GM18873 (cell line): ENCODE measurements at regions not wholly inside any gene's neighbourhood (a gene's known extent, or its start where the extent isn't known, plus 50 kb on each side); places are given as distances from the start of the nearest gene placed in this dataset.

Experiments
- ATAC-seq: cut with Tn5 transposase; IDR thresholded peaks from one replicate; pipeline ENCODE4 v1.9.1; 2021; ENCODE audit warnings: mild to moderate bottlenecking, moderate library complexity, moderate number of reproducible peaks; ENCODE audit not compliant: unreplicated experiment, low FRiP score

GRCh38 chr13:107866941-107867623 lies 348.3 kb downstream of the LIG4 start:
- ATAC-seq: no peak

DNA sequence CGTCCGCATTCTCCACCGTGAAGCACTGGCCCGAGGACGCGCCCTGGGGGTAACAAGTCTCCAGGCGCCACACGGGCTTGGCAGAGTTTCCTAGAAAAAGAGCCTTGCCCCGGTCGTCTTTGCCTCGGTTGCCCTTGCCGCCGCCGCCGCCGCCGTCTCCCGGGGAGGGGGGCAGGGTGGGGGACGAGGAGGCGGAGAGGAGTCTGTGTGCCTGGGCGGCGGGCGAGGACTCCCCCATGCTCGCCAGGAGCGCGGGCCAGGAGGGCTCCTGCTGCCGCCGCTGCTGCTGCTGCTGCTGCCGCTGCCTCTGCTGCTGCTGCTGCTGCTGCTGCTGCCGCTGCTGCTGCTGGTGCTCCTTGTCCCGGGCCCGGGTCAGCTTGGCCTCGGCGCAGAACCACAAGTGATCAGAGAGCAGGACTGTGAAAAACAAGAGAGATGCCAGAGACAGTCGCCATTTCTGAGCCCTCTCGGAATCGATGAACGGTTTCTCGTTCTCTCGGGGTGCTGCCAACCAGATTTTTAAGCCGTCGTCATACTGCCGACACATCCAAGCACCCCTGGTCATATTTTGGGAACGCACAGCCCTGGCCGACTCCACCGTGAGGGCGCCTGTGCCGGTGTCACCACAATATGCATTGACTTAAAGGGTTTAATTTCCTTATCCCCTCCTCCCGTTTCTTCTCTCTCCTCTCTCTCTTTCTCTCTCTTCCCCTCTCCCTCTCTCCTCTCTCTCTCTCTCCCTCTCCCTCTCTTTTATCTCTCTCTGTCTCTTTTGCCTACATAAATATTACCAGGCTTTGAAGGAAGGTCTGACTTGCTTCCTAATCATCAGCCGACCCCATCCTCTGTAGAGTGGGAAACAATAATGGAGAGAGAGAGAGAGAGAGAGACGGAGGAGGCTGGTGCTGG lies 349.1 kb downstream of the LIG4 start:
- ATAC-seq: no peak

- no peak for ATAC-seq
Measured at GRCh38 chr13:107865643-107866031, 349.7 kb downstream of the LIG4 start.

DNA sequence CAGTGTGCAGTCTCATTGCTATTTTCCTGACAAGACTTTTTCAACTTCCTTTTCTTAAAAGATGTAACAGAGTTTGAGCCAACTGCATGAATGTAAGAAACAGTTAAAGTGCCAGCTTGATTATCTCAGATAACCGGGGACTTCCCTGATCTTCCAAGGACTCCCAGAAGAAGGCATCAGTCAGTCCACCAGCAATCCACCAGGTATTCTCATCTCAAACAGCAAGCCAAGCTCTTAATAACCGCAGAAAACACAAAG lies 350.1 kb downstream of the LIG4 start:
- ATAC-seq: no peak

DNA sequence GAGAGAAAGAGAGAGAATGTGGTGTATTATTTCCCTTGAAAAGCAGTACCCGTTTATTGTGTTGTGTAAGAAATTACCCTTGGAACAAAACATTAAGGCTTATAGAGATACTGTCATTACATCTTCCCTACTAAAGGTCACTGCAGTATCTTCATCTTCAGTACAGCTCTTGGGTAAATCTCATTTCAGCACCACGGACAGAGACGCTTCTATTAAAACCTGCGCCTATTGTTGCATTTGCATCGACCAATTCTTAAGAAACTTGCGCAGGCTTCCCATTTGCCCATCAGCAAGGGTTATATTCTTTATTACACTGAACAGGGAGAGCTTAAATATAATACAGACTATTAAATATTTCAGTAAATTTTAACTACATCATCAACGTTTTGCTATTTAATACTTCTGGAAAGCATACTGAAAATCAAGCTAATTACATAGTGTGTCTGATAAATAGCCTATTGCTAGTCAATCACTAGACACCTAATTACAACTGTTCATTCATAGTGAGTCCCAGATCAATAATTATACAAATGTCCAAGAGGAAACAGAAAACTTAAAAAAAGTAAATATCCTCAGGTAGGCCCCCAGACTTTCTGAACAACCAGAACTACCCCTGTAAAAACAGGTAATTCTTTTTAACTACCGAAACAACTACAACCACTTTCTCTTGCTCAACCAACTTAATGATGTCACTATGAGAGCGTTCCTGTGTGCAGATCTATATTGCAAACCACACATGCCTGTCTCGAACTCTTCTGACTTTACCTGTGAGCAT lies 350.6 kb downstream of the LIG4 start:
- no peak for ATAC-seq

DNA sequence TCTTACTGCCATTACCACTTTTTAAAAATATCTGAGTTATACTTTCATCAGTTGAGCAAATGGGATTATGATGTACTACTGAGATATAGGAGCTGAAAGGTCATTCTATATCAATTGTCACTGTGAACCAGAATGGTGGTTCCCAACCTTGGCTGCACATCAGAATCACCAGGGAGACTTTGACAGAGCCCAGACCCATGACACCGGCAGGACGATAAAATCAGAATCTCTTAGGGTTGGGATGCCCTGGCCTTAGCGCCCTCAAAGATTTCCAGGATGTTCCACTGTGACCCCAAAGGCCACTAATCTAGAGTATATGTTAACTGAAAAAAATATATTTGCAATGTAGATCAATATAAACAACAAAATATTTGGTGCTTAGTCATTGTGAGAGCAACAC lies 355.1 kb downstream of the LIG4 start:
- no peak for ATAC-seq

- no peak for ATAC-seq
Measured at GRCh38 chr13:107854880-107855279, 360.5 kb downstream of the LIG4 start.

GRCh38 chr13:107852072-107852471 lies 363.3 kb downstream of the LIG4 start:
- ATAC-seq: no peak

- ATAC-seq: no peak
Measured at GRCh38 chr13:107851670-107852069, 363.7 kb downstream of the LIG4 start.

- ATAC-seq: no peak
Measured at GRCh38 chr13:107847406-107847805, 367.9 kb downstream of the LIG4 start.

DNA sequence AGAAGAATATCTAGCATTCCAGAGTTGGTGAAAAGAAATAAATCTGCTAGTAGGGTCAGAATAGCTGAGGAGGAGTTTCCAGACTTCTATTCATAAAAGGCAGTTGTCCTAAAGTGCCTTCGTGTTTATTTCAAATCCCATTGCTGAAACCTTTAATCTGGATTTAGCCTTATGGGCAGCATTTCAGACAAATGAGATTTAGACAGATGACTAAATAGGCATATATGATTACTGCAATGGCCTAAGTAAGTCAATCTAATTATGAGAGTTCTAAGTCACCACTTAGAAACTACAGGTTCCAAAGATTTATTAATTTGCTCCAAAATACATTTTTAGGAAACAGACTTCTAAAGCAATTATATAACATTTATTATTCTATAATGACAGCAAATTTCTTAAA lies 368.7 kb downstream of the LIG4 start:
- no peak for ATAC-seq

GRCh38 chr13:107845911-107846310 lies 369.4 kb downstream of the LIG4 start:
- no peak for ATAC-seq

- ATAC-seq: no peak
Measured at GRCh38 chr13:107843681-107844080, 371.7 kb downstream of the LIG4 start.

DNA sequence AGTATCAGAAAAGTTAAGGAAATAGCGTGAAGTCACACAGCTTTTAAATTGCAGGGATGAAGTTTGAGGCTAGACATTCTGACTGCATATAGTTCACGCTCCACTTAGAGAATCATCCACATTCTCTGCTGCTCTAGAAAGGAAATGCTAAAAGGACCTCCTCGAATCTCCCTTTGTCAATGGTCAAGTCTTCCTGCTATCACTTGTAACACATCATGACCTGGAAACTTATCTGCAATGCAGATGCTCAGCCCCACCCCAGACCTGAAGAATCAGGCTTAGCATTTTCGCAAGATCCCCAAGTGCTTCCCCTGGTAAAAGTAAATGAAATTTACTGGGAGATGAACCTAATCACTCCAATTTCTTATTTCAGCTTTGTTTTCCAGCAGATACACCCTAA lies 372.1 kb downstream of the LIG4 start:
- no peak for ATAC-seq

DNA sequence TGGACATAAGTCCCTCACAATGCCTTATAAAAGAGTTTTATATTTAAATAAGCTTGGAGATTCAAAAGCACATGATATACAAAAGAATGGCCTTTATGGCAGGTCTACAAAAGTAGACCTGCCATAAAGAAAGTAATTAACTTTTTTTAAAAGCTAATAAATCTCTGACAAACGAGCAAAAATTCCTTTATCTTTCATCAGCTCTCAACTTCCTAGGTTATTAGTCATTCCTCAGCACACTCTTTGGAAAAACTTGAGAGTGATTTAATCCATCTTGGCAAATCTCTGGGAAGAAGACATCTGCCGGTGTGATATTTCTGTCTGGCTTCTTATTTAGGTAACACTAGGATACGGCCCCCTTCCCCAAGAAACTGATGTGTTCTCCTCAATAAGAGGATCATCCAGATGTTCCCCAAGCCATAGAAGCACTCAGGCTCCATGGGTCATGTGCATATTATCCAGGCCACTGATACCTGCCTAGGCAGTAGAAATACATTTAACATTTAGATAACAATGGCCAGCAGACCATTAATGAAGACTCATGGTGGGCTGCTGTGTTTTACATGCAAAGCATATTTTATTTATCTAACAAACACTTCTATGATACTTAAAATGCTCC lies 372.7 kb downstream of the LIG4 start:
- no peak for ATAC-seq

DNA sequence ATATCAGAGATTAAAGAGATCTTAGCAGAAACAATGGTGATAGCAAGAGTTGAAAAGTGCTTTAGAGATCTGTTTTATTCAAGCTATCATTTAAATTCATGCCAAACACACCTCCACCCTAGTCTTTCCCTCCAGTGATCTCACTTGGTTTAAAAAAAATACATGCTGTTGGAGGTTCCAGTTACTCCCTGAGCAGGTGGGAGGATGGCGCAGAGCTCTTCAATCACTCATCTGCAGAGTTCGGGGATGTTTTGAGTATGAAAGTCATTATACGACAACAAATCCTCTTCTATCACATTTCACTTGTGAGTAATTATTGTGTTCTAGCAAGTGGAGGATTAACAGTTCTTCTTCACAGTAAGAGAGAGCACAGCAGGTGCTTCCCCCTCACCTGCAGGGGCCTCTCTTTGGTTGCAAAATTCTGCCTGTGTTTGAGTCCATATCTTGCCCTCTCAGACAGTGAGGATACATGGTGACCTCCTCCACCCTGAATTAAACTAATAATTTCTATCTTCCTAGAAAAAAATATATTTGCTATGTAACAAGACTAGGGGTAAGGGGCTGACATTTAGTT lies 376.7 kb downstream of the LIG4 start:
- ATAC-seq: no peak

DNA sequence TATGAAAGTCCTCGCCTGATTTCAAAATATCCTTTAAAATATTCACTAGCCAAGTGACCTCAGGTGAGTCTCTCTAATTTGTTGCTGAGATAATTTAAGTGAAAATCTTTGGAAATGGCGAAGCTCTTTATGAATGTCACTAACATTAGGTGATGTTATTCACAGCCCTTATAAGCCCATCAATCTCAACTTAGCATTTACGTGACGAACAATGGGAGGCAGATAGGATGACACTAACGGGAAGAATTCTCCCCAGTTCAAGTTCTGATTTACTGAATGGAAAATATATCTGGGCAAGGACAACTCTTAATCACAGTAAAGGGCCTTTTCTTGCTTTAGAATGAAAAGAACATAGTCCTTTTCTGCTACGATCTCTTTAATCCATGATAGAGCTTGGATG lies 378.7 kb downstream of the LIG4 start:
- no peak for ATAC-seq

- ATAC-seq: no peak
Measured at GRCh38 chr13:107835339-107836018, 379.9 kb downstream of the LIG4 start.

DNA sequence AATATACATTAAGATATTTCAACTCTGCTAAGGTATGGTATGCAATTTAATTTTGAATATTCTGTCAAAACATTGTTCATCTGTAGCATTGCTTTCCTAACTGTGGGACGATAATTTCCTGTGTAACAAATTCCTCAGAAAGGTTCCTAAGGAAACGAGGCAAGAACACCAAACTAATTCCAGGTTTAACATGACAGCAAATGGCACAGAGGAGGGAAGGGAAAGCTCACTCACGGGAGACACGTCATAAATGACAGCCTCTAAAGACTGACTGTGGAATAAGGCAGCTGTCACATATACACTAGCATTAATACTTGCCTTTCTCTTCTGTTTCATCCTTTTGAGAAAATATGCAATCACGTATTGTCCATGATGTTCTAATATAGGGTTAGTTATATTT lies 380.6 kb downstream of the LIG4 start:
- ATAC-seq: no peak

GRCh38 chr13:107834281-107834680 lies 381.1 kb downstream of the LIG4 start:
- no peak for ATAC-seq
